ENCODE measurements at regions not wholly inside any gene's neighbourhood (a gene's known extent, or its start where the extent isn't known, plus 50 kb on each side); places are given as distances from the start of the nearest gene placed in this dataset.

DNA sequence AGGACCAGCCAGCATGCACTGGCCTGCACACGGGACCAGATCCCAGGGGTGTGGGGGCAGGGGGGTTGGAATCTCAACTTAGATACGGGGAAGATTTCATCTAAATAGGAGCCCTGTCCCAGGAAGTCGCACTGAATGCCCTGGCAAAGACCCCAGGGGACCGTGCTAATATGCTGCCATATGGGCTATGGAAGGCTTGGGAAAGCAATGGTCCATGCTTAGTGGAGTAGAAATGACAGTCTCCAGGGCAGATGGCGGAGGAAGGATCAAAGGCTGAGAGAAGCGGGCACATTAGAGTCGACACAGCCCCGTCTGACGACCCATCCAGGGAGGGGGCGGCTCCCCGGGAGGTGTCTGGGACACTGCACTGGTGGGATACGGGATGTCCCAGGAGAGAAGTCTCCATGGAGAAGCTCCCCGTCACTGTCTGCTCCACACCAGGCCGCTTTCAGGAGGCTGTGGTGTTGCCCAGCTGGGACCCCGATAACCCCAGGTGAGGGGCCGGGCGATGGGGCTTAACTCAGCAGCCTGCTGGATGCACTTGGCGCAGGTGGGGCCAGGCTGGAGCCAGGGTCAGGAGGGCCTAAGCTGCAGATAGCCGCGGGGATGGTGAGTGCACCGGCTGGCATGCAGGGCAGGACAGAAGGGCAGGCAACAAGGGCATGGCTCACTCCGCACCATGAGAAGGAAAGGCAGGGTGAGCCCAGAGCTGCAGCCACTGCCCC lies 377.7 kb upstream of the IRX1 start:
- DNase-seq, result no peak

DNA sequence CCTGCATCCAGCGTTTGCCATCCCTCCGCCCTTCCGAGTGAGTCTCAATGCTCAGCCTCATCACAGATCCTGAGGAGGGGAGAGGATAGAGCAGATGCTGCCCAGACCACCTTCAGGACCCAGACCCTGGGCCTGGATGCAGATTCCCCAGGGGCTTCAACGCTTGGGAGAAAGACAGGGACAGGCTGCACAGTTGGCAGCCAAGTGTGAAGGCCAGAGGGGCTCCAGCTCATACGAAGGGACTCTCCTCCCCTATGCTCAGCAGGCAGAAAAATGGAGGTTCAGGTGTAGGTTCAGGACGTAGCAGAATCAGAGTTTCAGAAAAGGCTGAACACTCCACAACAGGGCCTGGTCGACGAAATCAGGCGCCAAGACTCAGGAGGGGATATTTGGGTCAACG lies 378.5 kb upstream of the IRX1 start:
- DNase-seq, result no peak

DNA sequence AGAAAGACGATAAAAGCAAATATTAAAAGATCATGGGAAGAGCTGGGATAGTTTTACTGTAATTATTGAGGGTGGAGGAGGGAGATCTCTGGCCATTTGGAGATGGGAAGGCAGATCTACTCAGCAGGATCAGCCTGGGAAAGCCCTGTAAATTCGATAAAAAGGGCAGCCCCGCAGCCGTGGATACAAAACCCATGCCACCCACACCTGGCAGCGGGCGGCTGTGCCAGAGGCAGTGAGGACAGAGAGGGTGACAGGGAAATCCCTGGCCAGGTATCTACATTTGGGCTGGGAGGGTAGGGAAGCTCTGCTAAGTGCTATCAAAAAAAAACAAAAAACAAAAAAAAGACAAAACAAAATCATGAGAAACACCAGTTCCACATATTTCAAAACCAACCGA lies 379.2 kb upstream of the IRX1 start:
- no peak for DNase-seq

DNA sequence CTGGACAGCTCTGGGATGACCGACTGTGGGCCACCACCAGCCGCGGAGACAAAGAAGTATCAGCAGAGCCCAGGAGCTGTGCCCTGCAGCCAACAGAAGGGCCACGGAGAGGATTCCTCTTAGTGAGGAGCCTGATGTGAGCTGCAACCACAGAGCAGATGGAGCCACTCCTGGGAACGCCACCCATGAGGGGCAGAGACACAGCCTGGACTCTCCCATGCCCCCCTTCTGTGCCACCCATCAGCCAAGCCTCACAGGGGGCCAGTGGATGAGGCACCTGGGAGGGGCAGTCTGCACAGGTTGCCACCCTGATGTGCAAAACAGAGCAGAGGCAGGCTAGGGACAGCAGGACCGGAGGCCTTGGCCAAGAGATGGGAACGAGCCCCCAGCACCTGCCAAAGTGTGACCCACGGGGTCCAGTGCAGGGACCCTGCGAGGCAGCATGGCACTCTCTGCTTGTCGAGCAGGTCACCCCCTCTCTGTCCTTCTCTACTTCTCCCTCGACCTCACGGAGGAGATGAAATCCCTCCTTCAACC lies 380.7 kb upstream of the IRX1 start:
- no peak for DNase-seq

DNA sequence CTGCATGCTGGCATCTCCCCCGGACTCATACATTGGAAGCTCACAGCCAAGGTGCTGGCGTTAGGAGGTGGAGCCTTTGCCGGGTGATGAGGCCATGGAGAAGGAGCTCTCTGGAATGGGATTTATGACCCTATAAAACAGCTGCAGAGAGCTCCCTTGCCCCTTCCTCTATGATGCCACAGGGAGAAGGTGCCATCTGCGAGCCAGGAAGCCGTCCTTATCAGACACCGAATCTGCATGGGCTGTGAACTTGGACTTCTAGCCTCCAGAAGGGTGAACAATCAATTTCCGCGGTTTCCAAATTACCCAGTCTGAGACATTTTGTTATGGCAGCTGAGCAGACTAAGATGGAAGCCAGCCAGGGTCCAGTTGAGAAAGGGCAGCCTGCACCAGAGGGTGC lies 381.2 kb upstream of the IRX1 start:
- no peak for DNase-seq

DNA sequence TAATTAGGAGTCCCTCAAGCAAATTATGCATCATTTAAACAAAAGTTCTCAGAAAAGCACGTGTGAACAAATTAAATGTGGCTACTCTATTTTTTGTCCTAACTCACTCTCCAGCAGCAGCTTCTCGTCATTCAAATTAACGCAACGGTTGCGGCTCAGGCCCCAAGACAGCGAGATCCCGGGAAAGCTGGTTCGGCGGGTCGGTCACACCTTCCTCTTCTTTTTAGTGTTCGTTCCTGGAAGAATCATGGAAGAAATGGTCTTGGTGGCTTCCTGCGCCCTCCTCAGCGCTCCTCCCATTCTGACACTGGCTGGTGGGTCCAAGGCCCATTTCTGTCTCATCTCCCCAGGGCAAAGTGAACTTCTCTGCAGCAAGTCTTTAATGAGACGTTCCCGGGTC lies 382.8 kb upstream of the IRX1 start:
- no peak for DNase-seq

DNA sequence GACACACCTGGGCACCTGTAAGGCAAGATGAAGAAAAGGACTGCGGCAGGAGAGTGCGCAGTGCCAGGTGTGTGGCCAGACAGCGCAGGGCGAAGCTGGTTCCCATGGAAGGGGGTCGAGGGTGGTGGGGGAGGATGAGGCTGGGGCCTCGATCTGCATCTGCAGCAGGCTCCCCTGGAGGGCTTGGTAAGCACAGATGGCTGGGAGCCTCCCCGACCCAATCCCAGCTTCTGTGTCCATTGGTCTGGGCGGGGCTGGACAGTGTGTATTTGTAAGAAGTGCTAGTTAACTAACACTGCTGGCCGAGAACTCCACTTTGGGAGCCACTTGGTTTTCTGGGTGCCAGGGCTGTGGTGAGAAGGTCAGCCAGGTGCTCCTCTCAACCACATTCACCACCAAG lies 385.1 kb upstream of the IRX1 start:
- no peak for DNase-seq

DNA sequence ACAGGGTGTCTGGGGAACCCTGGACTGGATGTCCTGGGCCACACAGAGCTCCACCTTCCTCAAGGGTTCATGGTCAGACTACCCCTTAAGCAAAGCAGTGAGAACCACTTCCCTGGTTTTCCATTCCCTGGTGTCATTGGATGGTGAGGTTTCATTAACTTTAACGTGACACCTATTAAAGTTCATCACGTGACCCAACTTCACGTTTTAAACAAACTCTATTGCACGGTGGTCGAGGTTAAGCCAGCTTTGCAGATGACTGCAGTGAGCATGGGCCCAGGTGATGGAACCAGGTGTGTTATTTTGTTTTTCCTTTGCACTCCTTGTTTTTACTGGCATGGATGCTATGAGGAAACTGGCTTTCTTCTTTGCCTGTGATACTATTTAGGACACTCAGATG lies 385.7 kb upstream of the IRX1 start:
- DNase-seq, result no peak

DNA sequence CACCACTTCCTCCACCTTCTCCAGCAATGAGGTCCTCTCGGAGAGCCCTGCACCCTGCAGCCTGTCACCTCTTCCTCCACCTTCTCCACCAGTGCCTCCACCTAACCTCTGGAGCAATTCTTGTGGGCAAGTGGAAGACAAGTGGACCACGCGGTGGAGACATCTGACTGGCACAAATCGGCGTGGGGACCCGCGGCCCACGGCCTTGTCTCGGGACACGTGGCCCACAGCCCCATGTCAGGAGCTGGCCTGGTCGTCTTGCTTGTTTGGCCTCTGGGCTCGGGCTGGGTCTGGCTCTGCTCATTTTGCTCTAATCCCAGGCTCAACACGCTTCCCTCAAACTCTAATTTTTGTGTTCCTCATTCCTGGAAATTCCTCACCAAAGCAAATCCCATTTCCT lies 393.1 kb upstream of the IRX1 start:
- no peak for DNase-seq

DNA sequence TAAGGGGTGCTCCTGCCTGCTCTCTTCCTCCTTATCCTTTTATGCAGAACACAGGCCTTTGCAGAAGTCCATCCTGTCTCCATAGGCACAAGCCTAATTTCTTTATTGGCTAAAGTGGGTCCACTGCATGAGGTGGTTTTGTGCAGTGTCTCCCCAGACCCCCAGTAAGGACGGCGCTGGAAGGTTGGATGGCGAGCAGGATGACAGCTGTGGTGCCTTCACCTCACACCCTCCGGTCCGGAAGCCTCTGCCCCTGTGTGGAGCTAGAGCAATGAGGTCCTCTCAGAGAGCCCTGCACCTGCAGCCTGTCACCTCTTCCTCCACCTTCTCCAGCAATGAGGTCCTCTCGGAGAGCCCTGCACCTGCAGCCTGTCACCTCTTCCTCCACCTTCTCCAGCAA lies 393.7 kb upstream of the IRX1 start:
- no peak for DNase-seq

DNA sequence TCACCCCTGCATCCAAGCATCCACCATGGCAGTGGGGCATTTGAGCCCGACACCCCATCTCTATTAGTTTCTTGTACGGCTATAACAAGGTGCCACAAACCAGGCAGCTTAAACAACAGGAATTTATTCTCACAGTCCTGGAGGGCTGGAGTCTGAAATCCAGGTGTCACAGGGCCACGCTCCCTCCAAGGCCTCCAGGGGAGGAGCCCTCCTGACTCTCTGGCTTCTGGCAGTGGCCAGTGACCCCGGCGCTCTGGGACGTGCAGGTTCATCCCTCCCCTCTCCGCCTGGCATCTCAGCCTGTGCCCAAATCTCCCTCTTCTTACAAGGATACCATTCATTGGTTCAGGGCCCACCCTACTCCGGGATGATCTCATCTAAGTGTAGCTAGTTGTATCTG lies 394.5 kb upstream of the IRX1 start:
- DNase-seq, result no peak

DNA sequence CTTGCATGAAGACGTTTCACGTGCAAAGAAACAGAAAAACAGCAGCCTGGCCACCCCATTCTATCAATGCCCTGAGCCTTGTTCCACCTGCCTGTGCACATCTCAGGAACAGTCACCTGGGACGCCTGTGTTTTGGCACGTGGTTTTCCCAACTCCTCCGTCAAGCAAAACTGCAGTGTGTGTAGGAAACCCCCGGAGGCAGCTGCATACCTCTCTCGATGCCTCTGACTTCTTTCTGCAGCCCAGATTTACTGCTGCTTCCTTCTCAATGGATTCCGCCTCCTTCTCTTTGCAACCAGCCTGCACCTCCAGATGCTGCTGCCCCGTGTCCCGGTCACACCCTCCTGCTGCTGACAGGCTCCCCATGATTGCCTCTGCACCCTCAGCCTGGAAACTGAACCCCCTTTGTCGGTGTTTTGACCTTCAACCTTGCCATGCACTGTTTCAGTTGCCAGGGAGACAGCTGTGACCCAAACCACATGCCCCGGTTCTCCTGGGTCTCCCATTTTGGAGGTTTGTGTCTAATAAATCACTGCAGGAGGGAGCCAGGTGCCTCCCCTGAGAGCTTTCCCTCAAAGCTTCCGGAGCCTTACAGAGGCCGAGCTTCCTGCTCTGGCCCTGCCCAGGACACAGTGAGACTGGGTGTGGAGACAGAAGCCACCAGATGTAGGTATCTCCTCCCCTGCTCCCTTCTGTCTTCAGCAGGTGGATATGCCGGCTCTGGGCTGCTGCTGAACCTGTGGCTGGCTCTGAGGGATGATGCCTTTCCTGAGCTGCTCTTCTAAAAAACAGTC lies 395.5 kb upstream of the IRX1 start:
- no peak for DNase-seq

DNA sequence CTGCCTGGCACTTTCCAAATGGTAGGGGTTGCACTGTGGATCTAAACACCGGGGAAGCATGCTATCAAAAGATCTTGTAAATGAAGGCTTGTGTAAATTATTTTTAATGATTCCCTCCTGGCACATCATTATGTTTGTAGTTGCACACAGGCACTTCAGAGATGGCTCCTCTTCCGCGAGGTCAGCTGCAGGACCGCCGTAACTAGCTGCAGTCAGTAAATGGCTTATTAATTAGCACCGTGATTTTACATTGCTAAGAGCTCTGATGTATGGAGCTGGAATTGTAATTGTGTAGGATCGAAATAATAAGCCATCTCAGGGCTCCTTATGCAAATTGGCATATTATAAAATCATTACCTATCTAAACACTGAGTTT lies 397.6 kb upstream of the IRX1 start:
- no peak for DNase-seq

DNA sequence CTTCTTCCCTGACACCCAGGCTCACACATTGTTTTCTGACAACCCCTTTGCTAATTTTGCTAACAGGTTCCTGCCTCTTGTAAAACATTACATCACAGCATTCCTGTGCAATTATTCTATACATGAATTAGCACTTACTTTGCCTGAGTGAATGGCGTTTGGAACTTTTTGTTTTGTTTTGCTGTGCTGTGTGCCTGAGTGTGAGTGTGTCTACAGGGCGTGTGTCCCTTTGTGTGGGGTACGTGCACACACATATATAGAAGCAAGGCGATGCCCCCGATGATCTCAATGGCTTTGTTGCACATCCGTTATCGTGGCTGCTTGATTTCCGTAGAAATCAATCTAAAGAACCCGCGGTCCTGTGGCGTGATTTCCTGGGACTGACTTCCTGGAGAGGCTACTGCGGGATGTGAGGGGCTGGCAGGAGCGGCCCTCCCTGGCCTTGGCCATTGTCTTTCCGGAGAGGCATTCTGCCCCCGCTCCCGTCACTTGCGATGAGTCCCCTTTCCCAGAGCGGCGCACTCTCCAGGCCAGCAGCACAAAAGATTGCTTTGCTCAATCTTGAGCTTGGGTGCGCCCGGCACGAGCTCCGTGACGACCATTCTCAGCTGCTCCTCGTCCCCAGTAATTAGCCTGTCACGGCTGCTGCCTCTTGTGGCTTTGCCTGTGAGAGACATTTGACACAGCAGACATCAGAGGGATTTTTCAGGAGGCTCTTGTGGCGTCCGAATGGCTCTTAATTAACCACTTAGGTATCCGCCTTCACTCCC lies 398.1 kb upstream of the IRX1 start:
- no peak for DNase-seq

DNA sequence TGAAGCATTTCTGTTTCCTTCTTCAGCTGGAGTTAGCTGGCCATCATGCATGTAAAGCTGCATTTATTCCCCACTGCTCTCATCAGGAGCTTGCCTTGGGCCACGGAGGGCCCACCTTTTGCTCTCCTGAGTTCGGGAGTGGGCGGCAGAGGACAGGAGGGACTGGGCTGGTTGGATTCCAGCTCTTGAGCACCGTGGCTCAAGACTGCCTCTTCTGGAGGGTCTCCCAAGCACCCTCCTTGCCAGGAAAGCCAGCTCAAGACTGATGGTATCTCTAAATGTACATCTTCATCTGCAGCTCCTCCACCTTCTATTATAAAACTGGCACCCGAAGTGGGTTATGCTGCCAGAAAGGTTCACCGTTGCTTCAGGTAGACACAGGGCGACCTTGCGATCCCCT lies 399.6 kb upstream of the IRX1 start:
- no peak for DNase-seq

DNA sequence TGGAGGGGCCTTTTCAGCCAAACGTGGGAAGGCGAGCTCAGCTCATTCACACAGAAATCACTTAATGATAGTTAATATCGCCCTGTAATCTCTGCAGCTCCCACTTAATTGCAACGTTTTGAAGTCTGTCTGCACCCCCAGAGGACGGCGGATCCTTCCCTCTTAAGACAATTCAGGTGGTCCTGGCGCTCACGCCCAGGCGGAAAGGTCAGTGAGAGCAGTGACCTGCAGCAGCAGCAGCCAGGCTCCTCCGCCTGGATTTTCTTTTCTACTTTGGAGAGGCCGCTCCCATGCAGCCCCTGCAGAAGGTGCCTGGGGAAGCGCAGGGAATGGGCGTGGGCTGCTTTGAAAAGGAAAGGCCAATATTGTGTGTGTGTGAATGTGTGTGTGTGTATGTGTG lies 400.9 kb upstream of the IRX1 start:
- DNase-seq, result no peak

DNA sequence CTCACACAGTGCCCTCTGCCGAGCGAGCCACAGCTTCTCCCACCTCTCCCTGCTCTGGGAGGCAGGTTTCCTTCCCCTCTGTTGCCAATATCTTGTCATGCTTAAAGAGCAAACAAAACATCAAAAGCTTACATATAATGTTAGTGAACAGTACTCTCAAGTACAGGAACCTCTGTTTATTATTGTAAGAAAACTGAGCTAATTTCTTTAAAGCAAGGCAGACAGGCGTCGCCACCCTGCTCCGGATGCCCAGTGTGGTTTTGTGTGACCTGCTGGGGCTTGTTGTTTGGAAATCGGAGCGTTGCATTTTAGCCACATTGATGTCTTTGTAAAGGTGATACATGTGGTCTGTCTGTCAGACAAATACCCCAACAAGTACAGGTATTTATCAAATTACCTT lies 401.4 kb upstream of the IRX1 start:
- no peak for DNase-seq

DNA sequence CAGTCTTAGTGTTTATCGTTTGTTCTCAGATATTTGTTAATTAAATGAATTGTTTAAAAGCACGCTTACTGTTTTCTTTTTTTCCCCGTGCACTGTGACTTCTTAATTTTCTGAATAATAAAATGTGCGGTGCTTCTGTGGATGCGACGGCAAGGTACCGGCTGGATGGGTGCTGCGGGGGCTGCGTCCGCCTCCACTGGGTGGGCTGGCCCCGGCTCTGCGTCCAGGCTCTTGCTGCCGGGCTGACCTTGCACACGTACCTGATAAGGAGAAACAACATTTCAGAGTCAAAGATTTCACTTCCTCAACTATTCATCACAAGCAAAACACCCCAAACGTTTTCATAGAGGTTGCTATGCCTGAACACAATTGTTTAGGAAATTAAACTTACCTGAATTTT lies 404.0 kb upstream of the IRX1 start:
- DNase-seq, result no peak

DNA sequence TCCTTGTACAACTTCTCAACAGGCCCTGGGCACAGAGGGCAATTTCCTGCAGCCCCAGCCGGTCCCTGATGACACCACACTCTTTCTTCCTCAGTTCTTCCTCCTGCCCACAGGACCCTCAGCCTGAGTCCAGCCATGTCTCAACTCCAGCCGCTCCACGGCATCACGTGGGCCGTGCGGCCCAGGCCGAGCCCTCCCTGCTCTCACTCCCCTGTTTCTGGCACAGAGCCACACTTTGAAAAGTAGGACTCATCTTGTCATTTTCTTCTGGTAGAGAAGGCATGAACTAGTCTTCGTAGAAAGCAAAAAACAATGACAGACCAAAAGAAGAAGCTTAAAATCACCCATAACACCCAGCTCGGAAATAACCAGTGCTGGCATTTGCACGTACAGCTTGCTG lies 404.7 kb upstream of the IRX1 start:
- no peak for DNase-seq

DNA sequence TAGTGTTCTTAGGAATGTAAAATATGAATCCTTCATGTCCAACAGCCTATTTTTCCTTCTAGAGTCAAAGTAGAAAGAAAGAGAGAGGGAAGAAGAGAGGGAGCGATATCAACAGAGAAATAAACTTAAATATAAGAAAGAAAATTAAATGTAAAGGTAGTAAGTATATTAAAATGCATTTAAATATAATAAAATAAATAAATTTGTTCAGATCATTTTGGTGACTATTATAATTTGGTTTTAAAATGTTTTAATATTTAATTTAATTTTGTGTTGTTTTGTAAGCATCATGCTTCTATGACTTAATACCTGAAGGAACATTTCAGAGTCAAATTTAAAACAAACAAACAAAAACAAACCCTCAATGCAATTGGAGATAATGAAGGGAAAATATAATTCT lies 405.2 kb upstream of the IRX1 start:
- DNase-seq, result no peak

DNA sequence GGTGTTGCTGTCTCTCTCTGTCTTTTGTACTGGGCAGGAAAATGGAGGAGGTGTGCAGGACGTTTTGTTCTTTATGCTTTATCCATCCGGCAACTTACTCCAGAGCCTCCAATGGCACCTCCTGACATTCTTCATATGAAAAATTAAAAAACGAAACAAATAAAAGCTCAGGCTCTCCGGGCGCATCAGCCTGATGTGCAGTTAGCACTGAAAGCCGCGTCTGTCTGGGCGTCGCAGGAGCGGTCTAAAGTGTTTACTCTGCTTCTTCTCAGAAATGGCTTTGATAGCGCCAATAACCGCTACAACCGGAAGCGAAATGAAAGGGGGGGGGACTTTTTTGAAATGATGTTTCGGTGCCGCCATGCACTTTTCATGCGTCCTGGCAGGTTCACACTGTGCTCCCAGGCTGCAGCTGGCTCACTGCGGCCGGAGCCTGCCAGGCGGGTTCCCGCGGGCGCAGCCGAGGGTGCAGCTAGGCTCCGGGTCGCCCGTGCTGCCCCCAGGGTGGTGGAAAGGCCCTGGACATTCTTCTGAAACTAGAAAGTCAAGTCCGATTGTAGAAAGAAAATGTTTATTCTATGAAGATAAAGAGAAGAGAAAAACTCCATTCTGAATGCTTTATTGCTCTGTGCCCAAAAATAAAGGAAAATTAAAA lies 407.7 kb upstream of the IRX1 start:
- no peak for DNase-seq

DNA sequence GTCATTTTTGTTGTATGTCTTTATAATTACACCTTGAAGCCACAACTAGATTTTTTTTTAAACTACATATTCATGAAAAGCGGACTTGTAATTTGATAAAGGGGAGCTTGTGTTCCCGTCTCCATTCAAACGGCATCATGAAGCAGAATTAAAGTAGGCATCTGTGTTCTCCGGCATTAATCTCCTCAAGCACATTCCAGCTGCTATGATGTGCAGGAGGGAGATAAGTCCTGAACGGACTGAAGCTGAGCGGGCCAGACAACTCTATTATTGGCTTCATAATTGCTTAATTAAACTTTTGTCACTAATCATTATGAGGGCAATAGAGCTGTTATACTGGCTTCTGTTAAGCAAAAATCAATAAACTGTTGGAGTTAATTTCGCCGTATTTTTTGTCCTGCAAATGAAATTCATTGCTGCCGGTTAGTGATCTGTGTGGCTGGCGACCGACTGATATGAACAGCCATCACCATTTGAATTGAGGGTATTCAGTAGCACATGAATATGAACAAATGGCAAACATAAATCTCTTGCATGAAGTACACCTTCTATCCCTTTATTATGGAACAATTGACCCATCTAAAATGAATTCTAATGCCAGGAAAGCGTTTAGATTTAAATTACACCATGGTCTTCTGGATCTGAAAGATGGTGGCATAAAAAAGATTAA lies 408.8 kb upstream of the IRX1 start:
- no peak for DNase-seq

DNA sequence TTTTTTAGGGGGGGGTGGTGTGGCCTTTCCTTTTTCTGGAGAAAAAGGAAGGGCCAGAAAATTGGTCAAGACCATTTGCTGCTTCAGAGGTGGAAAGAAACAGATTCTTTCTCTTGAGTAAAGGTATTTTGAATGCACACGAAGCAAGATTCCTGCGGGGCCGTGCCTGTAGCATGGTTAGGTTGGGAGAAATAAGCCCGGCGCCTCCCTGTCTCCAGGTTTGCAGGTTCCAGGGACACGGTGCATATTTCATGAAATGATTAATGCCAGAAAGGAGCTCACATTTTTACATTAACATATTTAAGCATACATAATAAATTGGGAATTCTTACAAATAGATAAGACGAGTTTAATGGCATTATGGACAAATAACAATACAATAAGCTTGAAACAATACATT lies 409.5 kb upstream of the IRX1 start:
- DNase-seq, result no peak

Data from T-helper 2 cell (primary cell).